ENCODE measurements at regions not wholly inside any gene's neighbourhood (a gene's known extent, or its start where the extent isn't known, plus 50 kb on each side); places are given as distances from the start of the nearest gene placed in this dataset.

DNA sequence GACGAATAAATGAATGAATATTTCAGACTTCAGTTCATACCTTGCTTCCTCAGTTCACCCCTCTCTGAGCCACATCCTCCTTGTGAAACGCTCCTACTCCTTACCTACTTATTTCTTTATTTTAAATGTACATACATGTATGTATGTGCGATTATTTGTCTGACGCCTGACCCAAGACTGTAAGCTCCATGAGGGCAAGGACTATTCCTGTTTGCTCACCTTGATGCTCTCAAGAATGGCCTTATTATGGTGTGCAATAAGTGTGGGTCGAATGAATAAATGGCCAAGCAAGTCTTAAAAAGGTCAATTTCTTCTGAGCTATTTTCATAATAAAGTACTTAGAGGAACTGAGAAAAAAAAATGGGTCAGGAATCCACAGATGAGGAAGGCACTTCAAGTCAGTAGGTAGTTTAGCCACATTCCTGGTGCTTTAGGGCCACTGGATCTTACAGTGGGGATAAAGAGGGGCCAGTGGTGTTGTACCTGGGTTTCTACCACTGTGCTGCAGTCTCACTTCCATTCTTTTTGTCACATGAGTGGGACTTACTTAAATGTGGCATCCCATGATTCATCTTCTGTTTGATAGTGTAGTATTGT lies 74.7 kb downstream of the SDC1 start:
- no peak for DNase-seq (ENCODE audit: low spot score)

DNA sequence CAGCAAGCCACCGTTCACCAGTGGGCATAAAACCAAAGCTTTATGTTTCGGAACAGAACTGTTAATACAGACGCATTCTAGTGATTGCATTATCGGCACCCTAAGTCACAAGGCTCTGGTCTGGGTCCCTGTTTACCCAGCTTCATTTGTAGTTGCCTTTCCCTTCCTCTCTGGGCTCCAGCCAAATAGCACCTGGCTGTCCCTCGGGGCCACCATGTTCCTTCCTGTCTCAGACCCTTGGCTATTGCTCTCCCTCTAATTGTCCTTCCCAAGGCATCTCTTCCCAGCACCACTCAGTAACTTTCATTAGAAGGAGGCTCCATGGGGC lies 75.3 kb downstream of the SDC1 start:
- DNase-seq (ENCODE audit: low spot score), result no peak

DNA sequence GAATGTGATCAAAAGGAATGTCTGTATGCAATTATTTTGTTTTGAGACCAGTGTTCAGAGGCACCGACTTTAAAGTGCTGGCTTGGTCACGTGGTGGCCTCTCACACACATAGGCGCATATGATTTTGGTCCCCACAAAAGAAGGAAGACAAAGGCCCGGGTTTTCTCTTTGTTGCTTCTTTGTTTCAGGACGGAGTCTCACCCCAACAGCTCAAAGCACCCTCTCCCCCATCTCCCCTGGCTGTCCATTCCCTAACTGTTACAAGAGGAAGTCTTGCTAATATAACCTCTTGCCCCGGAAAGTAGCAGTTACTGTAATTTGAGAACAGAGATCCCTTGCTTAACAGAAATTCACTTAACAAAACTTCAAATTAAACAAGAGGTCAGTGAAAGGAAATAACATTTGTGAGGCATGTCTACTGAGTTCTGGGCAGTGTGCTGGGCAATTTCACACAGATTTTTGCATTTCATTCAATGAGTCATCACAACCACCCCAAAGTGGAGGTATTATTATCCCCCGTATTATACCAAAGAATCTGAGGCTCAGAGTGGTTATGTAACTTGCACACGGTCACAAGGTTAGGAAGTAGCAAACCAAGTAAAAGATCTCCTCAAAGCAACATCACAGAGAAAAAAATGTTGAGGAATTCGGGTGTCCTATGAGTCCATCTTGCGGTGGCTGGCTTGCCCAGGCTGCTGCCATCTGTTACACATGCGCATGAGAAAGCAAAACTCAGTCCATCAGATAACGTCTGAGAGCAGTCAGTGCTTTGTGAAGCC lies 75.8 kb downstream of the SDC1 start:
- DNase-seq (ENCODE audit: low spot score), result no peak

DNA sequence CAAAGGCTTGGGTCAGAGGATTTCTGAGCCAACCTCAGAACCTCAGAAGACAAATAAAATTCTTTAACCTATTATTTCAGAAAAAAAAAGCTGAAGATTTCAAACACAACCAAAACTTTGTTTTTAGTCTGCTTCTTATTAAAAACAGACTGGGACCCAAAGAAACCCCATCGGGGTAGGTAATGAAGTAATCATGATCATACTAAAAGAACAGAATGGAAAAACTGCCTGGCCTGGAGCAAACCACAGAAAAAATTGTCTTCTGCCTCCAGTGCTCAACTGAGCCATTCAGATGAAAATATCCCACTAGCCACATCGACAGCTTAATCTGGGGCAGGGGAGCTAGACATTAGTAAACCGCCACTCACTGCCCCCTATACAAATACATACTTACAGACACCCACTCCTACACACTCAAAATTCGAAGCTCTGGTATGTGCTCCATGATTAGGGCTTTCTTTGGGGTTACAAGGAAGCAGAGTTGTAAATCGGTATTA lies 76.5 kb downstream of the SDC1 start:
- DNase-seq (ENCODE audit: low spot score), result no peak

DNA sequence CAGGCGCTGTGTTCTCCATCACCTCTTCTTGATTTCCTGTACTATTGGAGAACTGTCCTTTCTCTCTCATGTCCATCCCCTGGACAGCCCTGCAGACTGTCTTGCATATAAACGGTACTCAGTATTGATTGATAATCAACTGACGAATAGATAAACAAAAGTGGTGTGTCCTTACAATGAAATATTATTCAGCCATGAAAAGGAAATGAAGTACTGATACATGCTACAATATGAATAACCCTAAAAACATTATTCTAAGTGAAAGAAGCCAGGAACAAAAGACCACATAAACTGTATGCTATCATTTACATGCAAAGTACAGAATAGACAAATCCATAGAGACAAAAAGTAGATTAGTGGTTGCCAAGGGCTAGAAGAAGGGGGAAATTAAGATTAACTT lies 77.6 kb downstream of the SDC1 start:
- no peak for DNase-seq (ENCODE audit: low spot score)

DNA sequence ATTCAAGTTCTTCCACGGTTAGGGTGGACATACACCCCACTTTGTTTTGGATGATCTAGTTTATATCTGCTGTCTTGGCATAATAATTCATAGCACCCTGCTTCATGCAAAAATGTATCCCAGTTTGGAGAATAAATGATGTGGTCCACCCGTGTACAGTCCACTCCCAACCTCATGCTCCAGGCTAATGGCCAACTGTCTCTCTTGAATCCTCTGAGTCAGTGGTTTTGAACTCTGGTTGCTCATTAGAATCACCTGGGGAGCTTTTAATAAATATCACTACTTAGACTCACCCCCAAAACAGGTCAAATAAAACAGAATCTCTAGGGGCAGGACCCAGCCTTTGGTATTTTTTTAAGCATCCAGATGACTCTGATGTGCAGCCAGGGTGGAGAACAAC lies 78.5 kb downstream of the SDC1 start:
- DNase-seq (ENCODE audit: low spot score), result no peak

DNA sequence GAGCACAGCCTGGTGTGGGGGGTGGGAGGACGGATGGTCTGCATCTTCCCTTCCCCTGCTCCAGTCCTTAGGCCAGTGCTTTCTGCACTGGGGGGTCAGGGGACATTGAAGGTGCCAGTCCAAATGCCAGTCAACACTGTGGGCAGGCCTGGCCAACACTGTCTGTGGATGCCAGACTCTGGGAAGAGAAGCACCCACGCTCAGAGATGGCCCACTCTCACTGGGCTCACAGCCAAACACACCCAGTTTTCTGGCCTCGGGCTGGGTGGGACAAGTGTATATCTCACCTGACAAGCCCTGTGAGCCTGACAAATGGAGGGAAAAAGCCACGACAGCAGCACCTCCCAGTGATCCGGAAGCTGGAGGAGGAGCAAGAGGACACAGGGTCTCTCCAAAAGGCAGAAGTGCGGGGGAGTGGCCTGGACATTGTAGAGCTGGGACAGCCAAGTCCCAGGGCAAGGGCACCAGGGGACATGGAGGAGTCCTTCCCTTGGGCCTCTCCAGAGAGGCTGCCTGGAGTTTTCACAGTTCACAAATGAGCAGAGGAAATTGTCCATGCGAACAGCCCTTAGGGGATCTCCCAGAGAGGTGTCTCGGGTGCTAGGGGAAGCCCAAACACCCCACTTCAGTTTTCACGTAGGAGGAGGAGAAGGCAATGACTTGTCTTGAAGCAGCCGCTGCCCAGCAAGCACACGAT lies 79.3 kb downstream of the SDC1 start:
- DNase-seq (ENCODE audit: low spot score), result no peak

DNA sequence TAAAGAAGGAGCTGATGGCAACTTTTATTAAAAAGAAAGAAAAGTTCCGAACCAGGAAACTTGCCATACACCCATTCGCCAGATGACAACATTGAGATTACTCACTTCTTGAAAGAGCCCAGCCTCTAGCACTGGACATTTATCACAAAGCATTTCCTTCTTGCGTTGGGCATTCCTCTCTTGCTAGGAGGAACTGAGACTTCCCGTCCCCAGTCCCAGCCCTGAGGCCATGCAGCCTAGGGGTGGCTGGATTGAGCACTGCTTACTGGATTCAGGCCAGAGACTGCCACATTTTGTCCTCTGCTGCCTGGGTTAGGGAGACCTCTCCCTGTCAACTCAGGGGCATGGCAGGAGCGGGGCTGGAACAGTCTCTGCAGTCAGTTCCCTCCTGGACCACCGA lies 80.1 kb downstream of the SDC1 start:
- no peak for DNase-seq (ENCODE audit: low spot score)

DNA sequence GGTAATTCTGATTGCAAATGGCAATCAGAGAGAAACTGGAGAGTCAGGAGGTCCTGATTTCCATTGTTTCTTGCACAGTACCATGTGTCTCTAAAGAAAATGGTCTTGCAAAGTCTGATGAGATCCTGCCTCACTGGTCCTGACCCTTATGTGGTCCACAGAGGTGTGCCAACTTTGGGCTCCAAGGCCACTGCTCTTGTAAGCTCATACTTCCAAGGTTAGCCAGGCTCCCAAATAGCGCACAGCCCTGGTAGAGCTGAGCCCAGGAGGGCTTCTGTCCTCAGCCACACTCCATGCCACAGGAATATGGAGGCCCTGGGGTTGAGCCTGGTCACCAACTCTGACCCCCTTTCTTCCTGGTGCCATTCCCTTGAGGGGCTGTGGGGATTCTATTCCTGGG lies 80.7 kb downstream of the SDC1 start:
- DNase-seq (ENCODE audit: low spot score), result no peak

DNA sequence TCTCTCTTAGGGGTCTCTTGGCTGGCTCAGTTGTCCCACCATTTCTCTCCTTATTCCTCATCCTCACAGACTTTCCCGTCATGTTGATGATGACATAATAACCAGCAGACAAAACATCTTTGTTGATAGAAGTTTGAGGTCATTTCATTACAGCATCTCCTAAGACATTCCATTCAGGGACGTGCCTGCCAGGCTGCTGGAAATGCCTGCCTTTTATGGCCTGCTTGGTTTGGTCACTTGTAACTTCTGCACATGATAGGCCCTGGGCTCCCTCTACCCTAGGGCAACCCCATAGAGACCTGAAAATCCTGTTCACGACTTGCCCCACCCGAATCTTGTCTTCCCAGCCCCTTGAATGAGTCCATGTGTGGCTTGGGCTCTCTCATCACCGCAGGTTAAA lies 81.7 kb downstream of the SDC1 start:
- DNase-seq (ENCODE audit: low spot score), result no peak

DNA sequence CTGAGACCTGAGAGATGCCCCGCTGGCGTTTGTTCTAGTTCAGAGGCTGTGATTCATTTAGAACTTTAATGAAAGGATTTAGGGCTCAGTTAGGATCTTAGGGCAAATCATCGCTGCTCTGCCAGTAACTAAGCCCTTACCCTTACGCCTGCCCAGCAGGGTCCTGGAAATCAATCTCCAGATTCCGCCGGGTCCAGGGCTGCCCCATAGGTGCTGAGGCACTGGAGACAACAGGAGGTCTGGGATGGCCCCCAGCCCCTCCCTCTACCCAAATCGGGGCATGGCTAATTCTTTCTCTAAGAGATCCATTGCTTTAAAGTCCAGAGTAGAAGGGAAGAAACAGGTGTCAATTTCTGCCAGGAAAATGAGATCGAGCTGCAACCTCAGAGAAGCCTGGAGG lies 83.1 kb downstream of the SDC1 start:
- no peak for DNase-seq (ENCODE audit: low spot score)

DNA sequence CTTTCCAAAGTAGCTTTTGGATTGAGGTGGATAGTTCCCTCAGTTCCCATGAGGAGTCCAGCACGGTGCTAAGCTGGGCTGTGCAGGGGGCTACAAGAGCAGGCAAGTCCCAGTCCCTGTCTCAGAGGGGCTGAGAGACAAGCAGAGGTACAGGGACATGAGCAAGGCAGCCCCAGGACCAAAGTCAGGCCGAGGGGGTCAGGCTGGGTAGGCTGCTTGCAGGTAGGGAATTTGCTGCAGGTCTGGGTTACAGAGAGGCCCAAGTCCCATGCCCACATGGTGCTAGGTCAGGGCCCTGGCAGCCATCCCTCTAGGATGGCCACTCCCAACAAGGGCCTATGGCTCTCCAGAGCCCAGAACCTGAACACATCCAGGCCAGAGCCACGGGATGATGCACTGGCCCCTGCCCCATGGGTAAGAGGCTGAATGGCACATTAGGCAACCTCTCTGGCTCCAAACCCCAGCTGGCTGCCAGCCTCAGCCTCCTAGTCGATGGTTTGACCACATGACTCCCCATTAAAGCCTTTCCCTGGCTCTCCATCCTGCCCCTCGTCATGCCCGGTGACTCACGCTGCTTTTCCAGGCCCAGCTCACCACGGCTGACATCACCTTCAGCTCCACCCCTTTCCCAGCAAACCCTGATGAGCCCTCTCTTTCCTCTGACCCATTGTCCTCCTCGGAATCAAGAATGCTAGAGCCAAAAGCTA lies 83.7 kb downstream of the SDC1 start:
- DNase-seq (ENCODE audit: low spot score), result no peak

DNA sequence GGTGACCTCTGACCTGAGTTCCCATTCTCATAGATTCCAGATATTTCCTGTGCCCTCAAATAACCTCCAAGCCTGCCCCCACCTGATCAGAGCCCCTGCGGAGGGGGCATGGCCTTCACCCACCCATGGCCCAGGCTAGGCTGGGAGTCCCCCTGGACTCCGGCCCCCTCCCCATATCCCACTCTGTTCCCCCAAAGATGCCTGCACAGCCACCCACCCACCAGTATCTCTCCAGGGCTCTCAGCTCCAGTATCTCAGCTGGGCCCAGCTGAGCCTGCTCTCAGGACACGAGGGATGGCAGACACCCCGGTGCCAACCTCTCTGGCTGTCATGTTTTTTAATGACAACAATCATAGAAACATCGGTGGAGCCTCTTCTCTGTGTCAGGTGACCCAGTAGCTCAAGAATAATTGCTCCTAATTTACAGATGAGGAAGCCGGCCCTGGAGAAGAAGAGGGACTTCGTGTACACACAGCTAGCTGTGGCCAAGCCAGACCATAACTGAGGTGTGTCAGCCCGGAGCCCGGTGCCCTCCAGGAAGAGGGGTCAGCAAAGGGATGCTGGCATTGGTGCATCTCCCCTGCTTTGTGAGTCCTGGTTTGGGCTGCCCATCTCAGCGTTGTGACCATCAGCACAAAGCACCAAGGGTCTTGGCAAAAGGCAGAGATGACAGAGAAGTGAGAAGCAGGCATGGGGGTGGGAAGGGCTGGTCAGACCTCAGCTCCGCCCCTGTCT lies 84.4 kb downstream of the SDC1 start:
- DNase-seq (ENCODE audit: low spot score), result no peak

DNA sequence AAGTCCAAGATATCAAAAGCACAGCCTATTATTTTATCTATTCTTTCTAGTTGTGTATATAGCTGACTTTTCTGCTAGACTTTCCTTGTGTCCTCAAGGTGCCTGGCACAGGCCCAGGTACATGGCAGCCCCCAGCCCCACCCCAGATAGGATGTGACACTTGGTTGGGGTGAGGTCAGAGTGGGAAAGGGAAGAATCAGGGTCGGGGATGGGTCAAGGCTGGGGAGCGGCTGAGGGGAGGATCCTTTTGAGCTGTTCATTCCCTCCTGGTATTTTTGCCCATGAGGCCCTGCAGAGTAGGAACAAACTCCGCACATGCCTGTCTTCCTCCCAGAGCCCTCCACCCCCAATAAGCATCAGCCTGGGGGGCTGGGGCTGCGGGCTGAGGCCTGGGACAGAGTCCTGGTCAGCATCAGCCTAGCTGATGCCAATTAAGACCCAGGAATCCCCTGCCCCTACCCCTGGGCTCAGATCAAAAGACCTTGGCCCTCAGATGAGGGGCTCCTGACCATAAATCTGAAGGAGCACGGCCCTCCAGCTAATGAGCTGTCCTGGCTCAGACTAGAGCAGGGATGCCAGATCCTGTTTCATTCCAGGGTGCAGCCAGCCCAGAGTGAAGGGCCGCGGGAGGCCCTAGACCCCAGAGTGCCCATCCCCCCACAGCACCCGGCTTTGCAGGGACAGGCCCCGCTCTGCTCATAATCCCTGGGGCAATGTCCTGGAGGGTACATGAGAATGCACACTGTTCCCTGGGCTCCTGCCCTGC lies 85.3 kb downstream of the SDC1 start:
- no peak for DNase-seq (ENCODE audit: low spot score)

DNA sequence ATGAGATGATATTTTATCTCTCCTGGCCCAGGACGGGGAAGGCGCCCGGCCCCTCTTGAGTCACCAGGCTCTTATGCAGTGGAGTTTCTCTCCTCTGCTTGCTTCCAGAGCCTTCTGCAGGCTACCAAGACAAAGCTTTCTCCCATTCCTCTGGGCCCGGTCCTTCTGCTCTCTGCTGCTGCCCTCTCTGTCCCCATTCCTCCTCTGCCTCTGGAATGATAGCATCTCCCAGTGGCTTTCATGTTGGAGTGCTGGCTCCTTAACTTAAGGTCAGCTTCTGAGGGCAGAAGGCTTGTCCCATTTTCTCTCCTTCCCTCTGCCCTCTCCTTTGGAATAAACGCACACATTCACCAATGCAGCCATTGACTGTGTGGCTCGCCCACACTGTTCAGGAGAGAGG lies 86.2 kb downstream of the SDC1 start:
- no peak for DNase-seq (ENCODE audit: low spot score)

DNA sequence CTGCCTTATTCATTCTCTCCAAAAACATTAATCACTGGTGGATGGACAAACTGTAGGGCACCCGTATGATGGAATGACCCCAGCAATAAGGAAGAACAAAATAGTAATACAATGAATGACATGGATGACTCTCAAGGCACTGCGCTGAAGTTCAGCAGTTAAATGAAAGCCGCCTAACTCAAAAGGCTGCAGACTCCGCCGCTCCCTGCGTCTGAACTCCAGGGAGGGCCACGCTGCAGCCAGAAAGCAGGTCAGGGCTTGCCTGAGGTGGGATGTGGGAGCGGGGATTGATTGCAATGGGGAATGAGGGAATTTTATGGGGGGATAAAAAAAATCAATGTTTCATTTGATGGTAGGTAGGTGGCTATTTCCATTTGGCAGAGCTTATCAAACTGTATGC lies 86.5 kb upstream of the LAPTM4A start:
- DNase-seq (ENCODE audit: low spot score), result no peak

DNA sequence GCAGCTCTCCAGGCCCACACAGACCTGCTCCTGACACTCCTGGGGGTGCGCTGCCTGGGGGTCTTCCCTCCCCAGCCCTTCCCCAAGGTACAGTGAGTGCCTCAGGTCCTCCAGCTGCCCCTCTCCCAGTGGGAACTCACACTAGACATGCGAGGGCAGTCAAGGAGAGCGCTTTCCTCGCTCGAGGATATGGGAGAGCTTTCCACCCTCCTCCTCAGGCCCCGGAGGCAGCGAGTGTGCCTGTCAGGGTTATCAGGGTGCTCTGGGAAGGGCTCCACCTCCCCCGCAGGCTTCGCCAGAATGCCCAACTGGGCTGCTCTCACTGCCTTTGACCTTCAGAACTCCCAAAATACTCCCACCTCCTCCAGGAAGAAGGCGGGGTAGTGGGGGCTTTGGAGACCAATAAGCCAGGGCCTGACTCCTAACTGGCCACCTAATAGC lies 85.7 kb upstream of the LAPTM4A start:
- DNase-seq (ENCODE audit: low spot score), result no peak

DNA sequence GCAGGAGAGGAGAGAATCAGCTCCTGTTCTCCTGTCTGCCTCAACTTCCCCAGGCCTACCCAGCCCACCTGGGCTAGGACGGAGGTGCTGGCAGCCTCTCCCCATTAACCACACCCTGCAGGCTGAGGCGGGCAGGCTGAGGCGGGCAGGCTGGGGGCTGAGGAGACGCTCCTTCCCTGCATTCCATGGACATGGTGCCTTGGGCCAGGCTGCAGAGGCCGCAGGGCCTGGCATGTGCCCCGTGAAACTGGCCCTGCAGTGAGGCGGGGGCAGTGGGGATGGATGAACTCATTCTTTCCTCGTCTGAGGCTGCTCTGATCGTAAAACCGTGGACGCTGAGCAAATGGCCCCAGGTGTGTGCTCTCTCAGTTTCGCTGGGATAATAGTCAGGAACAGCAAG lies 84.7 kb upstream of the LAPTM4A start:
- no peak for DNase-seq (ENCODE audit: low spot score)

DNA sequence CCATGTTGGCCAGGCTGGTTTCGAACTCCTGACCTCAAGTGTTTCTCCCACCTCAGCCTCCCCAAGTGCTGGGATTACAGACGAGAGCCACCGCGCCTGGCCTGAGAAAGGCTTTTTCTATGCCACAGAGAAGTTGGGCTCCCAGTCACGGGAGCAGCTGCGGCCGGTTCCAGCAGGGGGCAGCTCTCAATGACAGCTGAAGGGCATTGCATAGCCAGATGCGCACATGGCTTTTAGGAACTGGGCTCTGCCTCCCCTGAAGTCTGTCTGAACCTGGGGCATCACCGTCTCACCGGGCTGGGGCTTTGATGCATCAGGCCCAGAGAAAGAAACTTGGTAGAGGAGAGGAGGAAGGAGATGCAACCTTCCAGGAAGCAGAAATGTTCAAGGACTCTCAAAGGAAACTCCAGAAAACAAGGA lies 84.2 kb upstream of the LAPTM4A start:
- peak; percentile 60 for DNase-seq (ENCODE audit: low spot score)

DNA sequence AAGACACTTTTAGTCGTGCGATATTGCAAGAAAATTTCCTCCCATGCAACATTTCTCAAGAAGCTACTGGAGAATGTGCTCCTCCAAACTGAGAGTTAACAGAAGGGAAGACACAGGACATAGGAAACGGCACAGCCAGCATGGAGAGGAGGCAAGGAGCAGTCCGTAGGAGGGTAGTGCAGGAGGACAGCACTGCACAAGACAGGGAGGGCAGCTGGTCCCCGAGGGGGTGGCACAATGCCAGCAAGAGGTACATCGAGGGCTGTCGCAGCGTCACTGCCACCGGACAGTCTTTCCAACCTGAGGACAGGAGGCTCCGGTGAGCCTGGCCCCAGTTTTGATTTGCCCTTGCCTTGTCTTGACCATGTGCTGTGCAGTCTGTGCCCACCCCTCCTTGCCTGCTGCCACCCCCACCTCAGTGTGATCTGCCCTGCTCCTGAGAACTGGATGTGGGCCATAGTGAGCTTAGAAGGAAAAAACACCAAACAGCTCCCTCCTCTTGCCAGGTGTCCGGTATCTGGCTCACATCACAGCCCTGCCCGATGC lies 81.6 kb upstream of the LAPTM4A start:
- DNase-seq (ENCODE audit: low spot score), result no peak

All from HuH-7.5 (cell line).